HEK293T (cell line): ENCODE measurements at regions not wholly inside any gene's neighbourhood (a gene's known extent, or its start where the extent isn't known, plus 50 kb on each side); places are given as distances from the start of the nearest gene placed in this dataset.

Experiments used
- CTCF ChIA-PET: fragments of 350-600 bp; formaldehyde crosslinking; extraction: SDS; loops from one replicate; lab custom pipeline; 2021; ENCODE audit warnings: antibody characterized with exemption, inconsistent platforms; lab: Yijun Ruan, JAX
- POLR2A ChIA-PET: fragments of 350-600 bp; formaldehyde crosslinking; extraction: SDS; loops from one replicate; lab custom pipeline; 2020; ENCODE audit warnings: antibody characterized with exemption, inconsistent platforms; lab: Yijun Ruan, JAX
- DNase-seq: peaks from one replicate; pipeline ENCODE4 v3.0.0; 2012; ENCODE audit warnings: mixed read lengths; ENCODE audit errors: extremely low spot score
- ARNT ChIP-seq: fragments of 450-650 bp; IDR thresholded peaks from 2 replicates; pipeline ENCODE4 v1.6.1; 2017; ENCODE audit warnings: mild to moderate bottlenecking
- BHLHE40 ChIP-seq: fragments of 450-650 bp; IDR thresholded peaks from 2 replicates; pipeline ENCODE4 v1.6.1; 2016; ENCODE audit warnings: mild to moderate bottlenecking, moderate library complexity, borderline replicate concordance
- CTBP1 ChIP-seq: fragments of 450-650 bp; IDR thresholded peaks from 2 replicates; pipeline ENCODE4 v1.6.1; 2016; ENCODE audit warnings: borderline replicate concordance
- ELF4 ChIP-seq: fragments of 450-650 bp; IDR thresholded peaks from 2 replicates; pipeline ENCODE4 v1.6.1; 2017; ENCODE audit warnings: antibody characterized with exemption
- FOXA1 ChIP-seq: fragments of 450-650 bp; IDR thresholded peaks from 2 replicates; pipeline ENCODE4 v1.6.1; 2016; ENCODE audit warnings: mild to moderate bottlenecking
- FOXK2 ChIP-seq: fragments of 450-650 bp; IDR thresholded peaks from 2 replicates; pipeline ENCODE4 v1.6.1; 2016; ENCODE audit warnings: mild to moderate bottlenecking
- FOXM1 ChIP-seq: fragments of 450-650 bp; IDR thresholded peaks from 2 replicates; pipeline ENCODE4 v1.6.1; 2017; ENCODE audit warnings: mild to moderate bottlenecking, borderline replicate concordance
- HDGF ChIP-seq: fragments of 450-650 bp; IDR thresholded peaks from 2 replicates; pipeline ENCODE4 v1.6.1; 2017; ENCODE audit warnings: antibody characterized with exemption, borderline replicate concordance
- L3MBTL2 ChIP-seq: fragments of 450-650 bp; conservative IDR thresholded peaks from 2 replicates; pipeline ENCODE4 v1.6.1; 2016; ENCODE audit warnings: mild to moderate bottlenecking
- LEF1 ChIP-seq: fragments of 450-650 bp; IDR thresholded peaks from 2 replicates; pipeline ENCODE4 v1.6.1; 2017; ENCODE audit warnings: mild to moderate bottlenecking, borderline replicate concordance
- NFRKB ChIP-seq: fragments of 450-650 bp; IDR thresholded peaks from 2 replicates; pipeline ENCODE4 v1.6.1; 2016; ENCODE audit warnings: mild to moderate bottlenecking, moderate library complexity
- SP1 ChIP-seq: fragments of 450-650 bp; IDR thresholded peaks from 2 replicates; pipeline ENCODE4 v1.6.1; 2017
- SUZ12 ChIP-seq: fragments of 450-650 bp; IDR thresholded peaks from 2 replicates; pipeline ENCODE4 v1.6.1; 2016; ENCODE audit warnings: mild to moderate bottlenecking
- TARDBP ChIP-seq: fragments of 450-650 bp; IDR thresholded peaks from 2 replicates; pipeline ENCODE4 v1.6.1; 2016
- ZNF384 ChIP-seq: fragments of 450-650 bp; IDR thresholded peaks from 2 replicates; pipeline ENCODE4 v1.6.1; 2016
- TF ChIP-seq, protein P1 (sequence below): fragments of 450-650 bp; IDR thresholded peaks from 2 replicates; pipeline ENCODE4 v1.6.1; 2016

GRCh38 chr2:200042102-200042735, 86.8 kb downstream of the MAIP1 start:
- TF ChIP-seq LEF1, result no peak
- TF ChIP-seq SUZ12, result no peak
- no peak for TF ChIP-seq ARNT
- no peak for TF ChIP-seq NFRKB
- no peak for DNase-seq
- ChIA-PET CTCF (interaction anchor here (0.7 kb wide), 1 partner anchor 194 kb away, joined by 3 read pairs; no protein-coding TSS in a partner anchor), POLR2A (no interaction called here)

DNA sequence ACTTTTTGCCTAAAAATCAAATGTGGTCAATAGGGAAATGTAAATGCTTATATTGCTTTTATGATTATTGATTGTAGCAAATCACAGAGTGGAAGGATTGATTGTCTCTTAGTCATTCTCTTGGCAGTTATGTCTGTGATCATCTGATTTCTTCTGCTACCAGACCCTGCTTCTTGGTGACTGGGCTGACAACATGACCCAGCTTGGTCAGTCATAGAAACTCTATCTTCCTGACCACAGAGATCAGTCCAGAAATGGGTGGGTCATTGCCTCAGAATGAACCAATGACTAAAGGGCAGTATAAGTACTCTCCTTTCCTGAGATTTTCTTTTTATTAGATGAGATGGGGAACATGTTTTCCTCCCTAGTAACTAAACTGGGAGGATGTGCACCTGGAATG, 87.6 kb downstream of the MAIP1 start:
- ChIA-PET CTCF (interaction anchor here (0.7 kb wide), 1 partner anchor 193 kb away, joined by 3 read pairs; no protein-coding TSS in a partner anchor), POLR2A (no interaction called here)
- no peak for DNase-seq
- TF ChIP-seq SUZ12 (no peak), NFRKB (no peak), ZNF384 (no peak), BHLHE40 (no peak), FOXM1 (no peak), FOXA1 (no peak), TARDBP (no peak), ELF4 (no peak), HDGF (no peak), L3MBTL2 (no peak), FOXK2 (no peak), LEF1 (no peak), ARNT (no peak), CTBP1 (no peak), SP1 (no peak)
- TF ChIP-seq, protein P1, sequence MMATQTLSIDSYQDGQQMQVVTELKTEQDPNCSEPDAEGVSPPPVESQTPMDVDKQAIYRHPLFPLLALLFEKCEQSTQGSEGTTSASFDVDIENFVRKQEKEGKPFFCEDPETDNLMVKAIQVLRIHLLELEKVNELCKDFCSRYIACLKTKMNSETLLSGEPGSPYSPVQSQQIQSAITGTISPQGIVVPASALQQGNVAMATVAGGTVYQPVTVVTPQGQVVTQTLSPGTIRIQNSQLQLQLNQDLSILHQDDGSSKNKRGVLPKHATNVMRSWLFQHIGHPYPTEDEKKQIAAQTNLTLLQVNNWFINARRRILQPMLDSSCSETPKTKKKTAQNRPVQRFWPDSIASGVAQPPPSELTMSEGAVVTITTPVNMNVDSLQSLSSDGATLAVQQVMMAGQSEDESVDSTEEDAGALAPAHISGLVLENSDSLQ, result no peak

- ChIA-PET POLR2A (no interaction called here), CTCF (no interaction called here)
- TF ChIP-seq FOXM1 (no peak), L3MBTL2 (no peak), TARDBP (no peak), CTBP1 (no peak), HDGF (no peak), NFRKB (no peak), FOXK2 (no peak), ELF4 (no peak), ARNT (no peak), SUZ12 (no peak)
- TF ChIP-seq, protein P1, result no peak
- DNase-seq, result no peak
Observed at GRCh38 chr2:200044453-200044852, 89.1 kb downstream of the MAIP1 start.

GRCh38 chr2:200048421-200048820, 93.0 kb downstream of the MAIP1 start:
- TF ChIP-seq HDGF, result no peak
- no peak for TF ChIP-seq FOXA1
- no peak for TF ChIP-seq FOXM1
- no peak for TF ChIP-seq ARNT
- no peak for TF ChIP-seq CTBP1
- no peak for TF ChIP-seq NFRKB
- no peak for TF ChIP-seq ELF4
- TF ChIP-seq SUZ12, result no peak
- TF ChIP-seq SP1, result no peak
- TF ChIP-seq LEF1, result no peak
- TF ChIP-seq, protein P1, result no peak
- no peak for TF ChIP-seq BHLHE40
- TF ChIP-seq L3MBTL2, result no peak
- no peak for TF ChIP-seq FOXK2
- TF ChIP-seq ZNF384, result no peak
- TF ChIP-seq TARDBP, result no peak
- ChIA-PET POLR2A (no interaction called here), CTCF (no interaction called here)
- no peak for DNase-seq

DNA sequence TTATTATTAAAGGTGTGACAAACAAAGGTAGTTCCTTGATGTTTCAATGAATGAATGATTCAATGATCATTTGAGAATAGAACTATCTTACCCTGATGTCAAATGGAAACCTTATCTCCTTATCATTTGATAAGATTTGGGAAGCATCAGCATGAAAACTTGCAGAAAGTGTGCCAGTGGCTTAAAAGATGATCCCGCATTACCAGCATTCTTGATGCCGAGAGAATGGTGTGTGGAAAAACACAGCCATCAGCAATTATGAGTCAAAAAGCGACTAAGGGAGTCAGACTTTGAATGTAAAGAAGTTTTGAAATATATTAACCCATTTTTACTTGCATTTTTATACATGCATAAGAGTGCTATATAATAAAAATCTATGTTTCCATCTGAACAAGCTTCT, 93.7 kb downstream of the MAIP1 start:
- ChIA-PET POLR2A (no interaction called here), CTCF (no interaction called here)
- DNase-seq, result no peak
- no peak for TF ChIP-seq LEF1
- TF ChIP-seq HDGF, result no peak
- TF ChIP-seq FOXM1, result no peak
- no peak for TF ChIP-seq TARDBP
- no peak for TF ChIP-seq SUZ12
- no peak for TF ChIP-seq BHLHE40
- TF ChIP-seq ZNF384, result no peak

DNA sequence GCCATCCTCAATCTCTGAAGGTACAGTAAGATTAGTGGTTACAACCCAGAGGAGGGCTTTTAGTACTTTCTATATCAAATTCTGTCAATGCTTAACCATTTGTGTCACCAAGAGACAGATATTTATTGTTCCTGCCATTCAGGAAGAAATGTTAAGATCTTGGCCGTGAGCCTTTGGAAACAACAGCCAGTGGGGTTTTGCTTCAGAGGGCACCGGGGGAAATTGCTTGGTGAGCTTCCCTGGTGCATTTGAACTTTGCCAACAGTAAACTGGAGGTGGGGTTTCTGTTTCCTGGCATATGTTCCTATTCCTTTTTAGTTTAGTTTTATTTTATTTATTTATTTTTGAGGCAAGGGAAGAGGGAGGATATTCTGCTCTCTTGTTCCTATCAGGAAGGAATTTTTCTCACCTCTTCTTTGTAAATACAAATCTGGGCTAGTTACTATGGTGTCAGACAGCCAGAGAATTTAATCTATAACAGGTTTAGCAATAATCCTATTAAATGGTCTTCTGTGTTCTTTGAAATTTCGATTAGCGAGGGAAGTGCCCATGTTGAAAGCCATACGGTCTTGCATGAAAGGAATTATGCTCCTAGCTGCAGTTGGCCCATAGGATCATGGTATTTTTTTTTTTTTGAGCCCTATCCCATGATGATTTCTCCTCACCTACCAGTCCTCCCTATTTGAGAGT, 95.7 kb downstream of the MAIP1 start:
- TF ChIP-seq FOXM1 (no peak), ARNT (no peak), CTBP1 (no peak), BHLHE40 (no peak), ELF4 (no peak), HDGF (no peak)
- TF ChIP-seq, protein P1, result no peak
- ChIA-PET CTCF (no interaction called here), POLR2A (no interaction called here)

More for the DNA sequence above, 95.7 kb downstream of the MAIP1 start:
- no peak for DNase-seq
